Activated T-helper 2 cell treated with anti-CD3 and anti-CD28 coated beads, Interferon-gamma antibody, Interleukin-2, Interleukin-4, amounts not matched to agents 10 μg/mL and 5 μg/mL and 100 μg/mL, durations not matched to agents 14 hours and 24 hours and 36 hours (primary cell): ENCODE measurements at regions not wholly inside any gene's neighbourhood (a gene's known extent, or its start where the extent isn't known, plus 50 kb on each side); places are given as distances from the start of the nearest gene placed in this dataset.
"Not testable (repeated sequence)": the region's sequence is repeated elsewhere in the genome, so short reads cannot be mapped to it uniquely, and the experiment has no call there.

ENCODE experiments used
- DNase-seq: peaks from one replicate; pipeline ENCODE4 v3.0.0; 2021; ENCODE audit warnings: low spot score
- H3K27ac Mint-ChIP-seq: one replicate; pipeline ENCODE4 v1.8.0; 2021; ENCODE audit warnings: mixed read lengths
- H3K27me3 Mint-ChIP-seq: one replicate; pipeline ENCODE4 v1.8.0; 2021; ENCODE audit warnings: low read depth, mixed read lengths
- H3K36me3 Mint-ChIP-seq: one replicate; pipeline ENCODE4 v1.8.0; 2021; ENCODE audit warnings: low read depth, mixed read lengths
- H3K4me1 Mint-ChIP-seq: one replicate; pipeline ENCODE4 v1.8.0; 2021; ENCODE audit warnings: low read depth, mixed read lengths
- H3K4me3 Mint-ChIP-seq: one replicate; pipeline ENCODE4 v1.8.0; 2021; ENCODE audit warnings: low read depth, mild to moderate bottlenecking, moderate library complexity, mixed read lengths
- H3K9me3 Mint-ChIP-seq: one replicate; pipeline ENCODE4 v1.8.0; 2021; ENCODE audit warnings: mixed read lengths
- intact Hi-C: fragments of 100-400 bp; cut with micrococcal nuclease; formaldehyde crosslinking; loops from one replicate; pipeline ENCODE4 v1.15.1; 2023

- DNase-seq, result no peak
- intact Hi-C loops, result no loop called here
- Mint-ChIP-seq H3K4me3 (no peak overlapping the region), H3K36me3 (no peaks in the 10 kb centered on the region), H3K27ac (no peak overlapping the region), H3K4me1 (no peaks in the 10 kb centered on the region), H3K9me3 (no peaks in the 10 kb centered on the region), H3K27me3 (no peaks in the 10 kb centered on the region)
Measured at GRCh38 chr3:162385387-162385786, 888.8 kb downstream of the OTOL1 start.

- Mint-ChIP-seq H3K27ac (no peak overlapping the region), H3K4me3 (no peak overlapping the region), H3K27me3 (no peaks in the 10 kb centered on the region), H3K36me3 (no peaks in the 10 kb centered on the region), H3K4me1 (no peaks in the 10 kb centered on the region), H3K9me3 (peaks cover 6% of the 10 kb centered on the region)
- intact Hi-C loops, result no loop called here
- DNase-seq, result no peak
Measured at GRCh38 chr3:162390891-162391290, 894.3 kb downstream of the OTOL1 start.

GRCh38 chr3:162391301-162391700, 894.7 kb downstream of the OTOL1 start:
- Mint-ChIP-seq H3K9me3 (peaks cover 6% of the 10 kb centered on the region), H3K4me3 (no peak overlapping the region), H3K36me3 (no peaks in the 10 kb centered on the region), H3K27ac (no peak overlapping the region), H3K4me1 (no peaks in the 10 kb centered on the region), H3K27me3 (no peaks in the 10 kb centered on the region)
- DNase-seq, result no peak
- intact Hi-C loops, result no loop called here

GRCh38 chr3:162395496-162395895, 898.9 kb downstream of the OTOL1 start:
- Mint-ChIP-seq H3K4me3 (no peak overlapping the region), H3K9me3 (peaks cover 6% of the 10 kb centered on the region), H3K27ac (no peak overlapping the region), H3K4me1 (no peaks in the 10 kb centered on the region), H3K27me3 (no peaks in the 10 kb centered on the region), H3K36me3 (no peaks in the 10 kb centered on the region)
- intact Hi-C loops, result no loop called here
- DNase-seq, result no peak

GRCh38 chr3:162398554-162398953, 901.9 kb downstream of the OTOL1 start:
- Mint-ChIP-seq H3K36me3 (no peaks in the 10 kb centered on the region), H3K9me3 (peaks cover 6% of the 10 kb centered on the region), H3K27ac (no peak overlapping the region), H3K4me1 (no peaks in the 10 kb centered on the region), H3K4me3 (no peak overlapping the region), H3K27me3 (no peaks in the 10 kb centered on the region)
- intact Hi-C loops, result no loop called here
- DNase-seq, result no peak

- DNase-seq, result no peak
- Mint-ChIP-seq H3K9me3 (peaks cover 9% of the 10 kb centered on the region), H3K27me3 (no peaks in the 10 kb centered on the region), H3K4me1 (no peaks in the 10 kb centered on the region), H3K27ac (no peak overlapping the region), H3K36me3 (no peaks in the 10 kb centered on the region), H3K4me3 (no peak overlapping the region)
- intact Hi-C loops, result no loop called here
Measured at GRCh38 chr3:162400697-162401096, 904.1 kb downstream of the OTOL1 start.

- H3K9me3 Mint-ChIP-seq, result peaks cover 17% of the 10 kb centered on the region
- H3K27ac Mint-ChIP-seq, intact Hi-C loops, H3K4me3 Mint-ChIP-seq, DNase-seq, H3K4me1 Mint-ChIP-seq, H3K36me3 Mint-ChIP-seq, H3K27me3 Mint-ChIP-seq: not testable (repeated sequence)
Measured at GRCh38 chr3:162411556-162411955, 914.9 kb downstream of the OTOL1 start.

GRCh38 chr3:162421721-162422120, 925.1 kb downstream of the OTOL1 start:
- DNase-seq, result no peak
- Mint-ChIP-seq H3K4me3 (no peak overlapping the region), H3K36me3 (no peaks in the 10 kb centered on the region), H3K27ac (no peak overlapping the region), H3K4me1 (no peaks in the 10 kb centered on the region), H3K27me3 (no peaks in the 10 kb centered on the region), H3K9me3 (peaks cover 8% of the 10 kb centered on the region)
- intact Hi-C loops, result no loop called here

- Mint-ChIP-seq H3K27me3 (no peaks in the 10 kb centered on the region), H3K9me3 (peaks cover 41% of the 10 kb centered on the region), H3K36me3 (no peaks in the 10 kb centered on the region), H3K4me3 (no peak overlapping the region), H3K4me1 (no peaks in the 10 kb centered on the region), H3K27ac (no peak overlapping the region)
- DNase-seq, result no peak
- intact Hi-C loops, result no loop called here
Measured at GRCh38 chr3:162428192-162428591, 931.6 kb downstream of the OTOL1 start.

GRCh38 chr3:162435750-162436149, 939.1 kb downstream of the OTOL1 start:
- Mint-ChIP-seq H3K4me3 (no peak overlapping the region), H3K27me3 (no peaks in the 10 kb centered on the region), H3K27ac (no peak overlapping the region), H3K36me3 (no peaks in the 10 kb centered on the region), H3K4me1 (no peaks in the 10 kb centered on the region), H3K9me3 (peaks cover 29% of the 10 kb centered on the region)
- DNase-seq, result no peak
- intact Hi-C loops, result no loop called here

GRCh38 chr3:162436826-162437225, 940.2 kb downstream of the OTOL1 start:
- DNase-seq, result no peak
- no peaks in the 10 kb centered on the region for H3K4me1 Mint-ChIP-seq
- H3K36me3 Mint-ChIP-seq, result no peaks in the 10 kb centered on the region
- no peak overlapping the region for H3K4me3 Mint-ChIP-seq
- intact Hi-C loops, result no loop called here
- no peaks in the 10 kb centered on the region for H3K27me3 Mint-ChIP-seq
- H3K9me3 Mint-ChIP-seq, result peaks cover 26% of the 10 kb centered on the region
- H3K27ac Mint-ChIP-seq, result no peak overlapping the region

- H3K36me3 Mint-ChIP-seq, result no peaks in the 10 kb centered on the region
- H3K27me3 Mint-ChIP-seq, result no peaks in the 10 kb centered on the region
- intact Hi-C loops, result no loop called here
- no peaks in the 10 kb centered on the region for H3K4me1 Mint-ChIP-seq
- no peak overlapping the region for H3K4me3 Mint-ChIP-seq
- no peak overlapping the region for H3K27ac Mint-ChIP-seq
- H3K9me3 Mint-ChIP-seq, result peaks cover 25% of the 10 kb centered on the region
- DNase-seq, result no peak
Measured at GRCh38 chr3:162437480-162437879, 940.9 kb downstream of the OTOL1 start.

- Mint-ChIP-seq H3K27me3 (no peaks in the 10 kb centered on the region), H3K4me1 (no peaks in the 10 kb centered on the region), H3K4me3 (no peak overlapping the region), H3K9me3 (peaks cover 18% of the 10 kb centered on the region), H3K27ac (no peak overlapping the region), H3K36me3 (no peaks in the 10 kb centered on the region)
- intact Hi-C loops, result no loop called here
- DNase-seq, result no peak
Measured at GRCh38 chr3:162441716-162442115, 945.1 kb downstream of the OTOL1 start.

- Mint-ChIP-seq H3K27me3 (no peaks in the 10 kb centered on the region), H3K27ac (no peak overlapping the region), H3K9me3 (peaks cover 16% of the 10 kb centered on the region), H3K4me1 (no peaks in the 10 kb centered on the region), H3K36me3 (no peaks in the 10 kb centered on the region), H3K4me3 (no peak overlapping the region)
- no peak for DNase-seq
- intact Hi-C loops, result no loop called here
Measured at GRCh38 chr3:162443376-162443775, 946.8 kb downstream of the OTOL1 start.
